ENCODE measurements at regions not wholly inside any gene's neighbourhood (a gene's known extent, or its start where the extent isn't known, plus 50 kb on each side); places are given as distances from the start of the nearest gene placed in this dataset.

DNA sequence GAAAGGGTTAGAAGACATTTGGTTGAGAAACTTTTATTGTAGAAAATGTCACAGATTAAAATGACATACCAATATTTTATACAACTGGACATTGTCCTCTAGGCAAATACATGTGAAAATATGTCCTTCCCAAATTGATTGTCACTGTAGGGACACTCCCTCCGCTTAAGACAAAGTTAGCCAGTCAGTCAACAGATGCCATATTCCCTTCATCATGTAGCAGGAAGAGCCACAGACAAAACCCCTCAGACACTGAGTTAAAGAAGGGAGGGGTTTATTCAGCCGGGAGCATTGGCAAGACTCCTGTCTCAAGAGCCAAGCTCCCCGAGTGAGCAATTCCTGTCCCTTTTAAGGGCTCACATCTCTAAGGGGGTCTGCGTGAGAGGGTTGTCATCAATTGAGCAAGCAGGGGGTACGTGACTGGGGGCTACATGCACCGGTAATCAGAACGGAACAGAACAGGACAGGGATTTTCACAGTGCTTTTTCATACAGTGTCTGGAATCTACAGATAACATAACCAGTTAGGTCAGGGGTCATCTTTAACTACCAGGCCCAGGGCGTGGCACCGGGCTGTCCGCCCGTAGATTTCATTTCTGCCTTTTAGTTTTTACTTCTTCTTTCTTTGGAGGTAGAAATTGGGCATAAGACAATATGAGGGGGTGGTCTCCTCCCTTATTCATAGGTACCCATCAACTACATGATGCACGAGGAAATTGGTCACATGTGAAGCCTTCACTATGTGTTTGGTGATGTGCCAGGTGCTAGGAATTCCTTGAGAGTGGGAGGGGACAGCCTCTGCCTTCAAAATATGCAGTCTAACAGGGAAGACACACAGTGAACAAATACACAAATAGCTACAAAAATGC lies 155.7 kb upstream of the CDYL start:
- DNase-seq (ENCODE audit: low read depth in 3 of 3, low spot score in 2 of 3) = no peak

DNA sequence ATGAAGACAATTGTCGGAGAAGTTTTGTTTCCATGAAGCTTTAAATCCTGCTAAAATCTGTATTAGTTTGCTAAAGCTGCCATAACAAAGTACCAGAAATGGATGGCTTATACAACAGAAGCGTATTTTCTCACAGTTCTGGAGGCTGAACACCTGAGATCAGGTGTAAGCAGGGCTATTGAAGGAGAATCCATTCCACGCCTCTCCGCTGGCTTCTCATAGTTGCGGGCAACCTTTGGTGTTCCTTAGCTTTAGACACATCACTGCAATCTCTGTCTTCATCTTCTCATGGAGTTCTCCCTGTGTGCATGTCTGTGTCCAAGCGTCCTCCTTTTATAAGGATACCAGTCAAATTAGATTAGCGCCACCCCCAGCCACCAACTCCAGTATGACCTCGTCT lies 159.9 kb upstream of the CDYL start:
- no peak for DNase-seq (ENCODE audit: low read depth in 3 of 3, low spot score in 2 of 3)

DNA sequence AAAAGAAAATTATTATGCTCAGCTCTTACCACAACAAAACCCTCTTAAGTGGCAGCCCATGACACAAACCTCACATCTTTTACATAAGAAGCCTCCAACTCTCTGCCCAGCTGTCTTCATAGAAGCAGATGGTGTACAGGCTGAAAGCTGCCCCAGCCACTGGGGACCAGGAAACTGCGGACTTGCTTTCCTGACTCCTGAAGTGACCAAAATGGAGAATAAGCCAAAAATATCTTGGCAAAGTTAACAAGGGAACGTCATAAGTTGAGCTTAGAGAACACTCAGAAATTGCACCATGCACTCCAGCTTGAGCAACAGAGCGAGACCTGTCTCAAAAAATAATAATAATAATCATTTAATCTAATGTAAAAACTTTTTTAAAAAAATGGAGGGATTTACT lies 160.3 kb upstream of the CDYL start:
- no peak for DNase-seq (ENCODE audit: low read depth in 3 of 3, low spot score in 2 of 3)

DNA sequence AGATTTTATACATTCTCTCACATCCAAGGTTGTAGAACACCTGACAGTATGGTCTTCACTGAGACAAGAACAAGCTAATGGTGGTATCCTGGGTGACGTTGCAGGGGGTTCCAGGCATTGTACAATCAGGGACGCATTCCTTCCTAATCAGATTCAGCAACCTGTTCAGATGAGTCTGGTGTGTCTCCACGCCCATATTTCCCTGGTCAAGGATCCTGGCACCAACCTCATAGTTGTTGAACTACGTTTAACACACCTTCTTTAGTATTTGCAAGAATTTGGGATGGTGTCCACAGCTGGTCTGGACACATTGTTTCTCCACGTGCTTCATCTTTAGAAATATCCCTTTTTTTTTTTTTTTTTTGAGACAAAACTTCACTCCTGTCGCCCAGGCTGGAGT lies 161.0 kb upstream of the CDYL start:
- DNase-seq (ENCODE audit: low read depth in 3 of 3, low spot score in 2 of 3) = no peak

DNA sequence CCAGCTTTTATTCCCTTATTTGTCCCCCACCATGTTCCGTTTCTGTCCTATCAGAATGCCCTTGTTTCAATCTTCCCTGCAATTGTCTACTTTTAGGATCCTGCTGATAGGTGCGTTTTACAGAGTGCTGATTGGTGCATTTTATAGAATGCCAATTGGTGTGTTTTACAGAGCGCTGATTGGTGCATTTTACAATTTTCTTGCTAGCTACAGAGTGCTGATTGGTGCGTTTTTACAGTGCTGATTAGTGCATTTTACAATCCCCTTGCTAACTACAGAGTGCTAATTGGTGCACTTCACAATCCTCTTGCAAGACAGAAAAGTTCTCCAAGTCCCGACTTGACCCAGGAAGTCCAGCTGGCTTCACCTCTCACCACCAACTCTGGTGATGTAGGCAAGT lies 161.6 kb upstream of the CDYL start:
- no peak for DNase-seq (ENCODE audit: low read depth in 3 of 3, low spot score in 2 of 3)

DNA sequence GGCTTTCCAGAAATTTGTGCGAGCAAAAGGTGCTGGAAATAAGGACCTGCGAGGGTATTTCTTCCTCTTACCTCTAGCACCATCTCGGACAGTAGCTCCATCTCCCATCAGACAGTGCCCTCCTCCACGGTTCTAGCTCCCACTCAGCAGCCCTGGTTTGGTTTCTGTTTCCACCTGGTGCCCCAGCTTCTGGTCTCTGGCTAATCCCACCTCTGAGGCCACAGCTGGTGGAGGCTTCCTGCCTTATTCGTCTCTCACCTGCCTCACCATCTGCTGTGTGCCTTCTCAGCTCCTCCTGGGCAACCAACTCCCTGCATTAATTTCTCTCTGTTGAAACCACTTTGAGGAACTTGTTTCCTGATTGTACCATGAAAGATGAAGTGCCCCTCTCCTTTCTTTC lies 162.4 kb upstream of the CDYL start:
- DNase-seq (ENCODE audit: low read depth in 3 of 3, low spot score in 2 of 3) = no peak

DNA sequence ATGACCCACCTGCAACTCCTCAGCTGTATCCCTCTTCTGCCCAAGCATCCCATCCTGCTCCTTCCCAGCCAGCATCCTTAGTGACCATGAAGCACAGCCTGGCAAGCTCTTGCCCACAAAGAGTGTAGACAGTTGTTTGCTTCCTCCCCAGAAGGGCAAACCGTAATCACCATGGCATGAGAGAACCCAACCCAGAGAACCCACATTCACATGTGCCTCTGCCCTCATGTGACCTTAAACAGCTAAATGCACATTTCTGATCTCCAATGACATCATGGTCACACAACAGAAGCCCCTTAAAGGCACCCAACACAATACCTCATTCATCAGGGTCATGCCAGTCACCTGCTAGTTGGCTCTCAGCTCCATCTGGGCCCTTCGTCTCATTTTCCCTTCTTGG lies 162.8 kb upstream of the CDYL start:
- DNase-seq (ENCODE audit: low read depth in 3 of 3, low spot score in 2 of 3) = no peak

DNA sequence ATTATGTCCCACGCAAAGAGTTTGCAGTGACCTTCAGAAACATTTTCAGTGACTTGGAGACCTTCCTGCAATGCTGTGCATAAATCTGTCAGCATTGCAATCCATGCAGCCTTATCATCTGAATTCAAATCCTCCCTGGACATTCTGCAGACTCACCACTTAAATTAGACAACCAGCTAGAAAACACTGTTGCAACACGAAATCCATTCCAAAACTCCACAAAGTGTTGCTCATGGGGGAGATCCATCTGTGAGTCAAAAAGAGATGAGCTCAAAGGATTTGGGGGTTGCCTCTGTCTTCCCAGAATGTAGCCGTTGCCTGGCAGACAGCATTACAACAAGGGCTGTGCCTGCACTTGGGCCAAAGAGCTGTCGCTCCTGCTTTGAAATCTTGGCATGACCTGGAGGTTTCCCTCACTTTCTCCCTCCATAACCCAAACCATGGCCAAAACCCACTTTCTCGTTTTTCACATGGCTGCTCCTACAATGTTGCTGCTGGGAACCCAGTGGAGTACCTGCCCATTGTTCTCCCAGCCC lies 163.5 kb upstream of the CDYL start:
- no peak for DNase-seq (ENCODE audit: low read depth in 3 of 3, low spot score in 2 of 3)

DNA sequence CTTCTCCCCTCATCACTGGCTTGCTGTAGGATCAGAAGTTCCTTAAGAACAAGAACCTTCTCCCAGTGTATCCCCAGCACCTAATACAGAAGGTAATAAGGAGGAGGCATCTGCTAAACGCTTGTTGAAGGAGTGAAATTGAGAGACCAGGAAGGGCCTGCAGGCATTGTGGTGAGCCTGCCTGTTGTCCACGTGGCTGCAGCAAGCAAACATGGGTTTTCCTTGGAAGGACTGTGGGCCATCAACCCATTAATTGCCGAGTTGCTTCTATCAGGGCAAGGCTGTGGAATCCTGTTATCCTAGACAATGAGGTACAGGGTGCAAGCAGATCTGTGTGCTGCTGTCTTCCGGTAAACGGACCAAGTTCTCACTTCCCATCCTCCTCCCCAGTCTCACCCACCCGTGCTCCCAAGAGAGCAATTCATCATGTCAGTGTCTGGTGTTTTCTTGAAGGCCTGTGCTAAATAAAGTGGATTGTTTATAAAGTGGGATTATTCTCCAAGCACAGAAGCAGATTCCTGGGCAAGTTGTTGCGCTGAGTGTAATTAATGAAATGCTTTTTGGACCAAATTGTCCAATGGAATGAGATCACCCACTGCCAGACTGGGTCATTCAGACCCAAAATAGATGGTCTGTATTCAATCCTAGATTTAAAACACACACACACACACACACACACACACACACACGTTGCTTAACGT lies 164.6 kb upstream of the CDYL start:
- DNase-seq (ENCODE audit: low read depth in 3 of 3, low spot score in 2 of 3) = no peak

DNA sequence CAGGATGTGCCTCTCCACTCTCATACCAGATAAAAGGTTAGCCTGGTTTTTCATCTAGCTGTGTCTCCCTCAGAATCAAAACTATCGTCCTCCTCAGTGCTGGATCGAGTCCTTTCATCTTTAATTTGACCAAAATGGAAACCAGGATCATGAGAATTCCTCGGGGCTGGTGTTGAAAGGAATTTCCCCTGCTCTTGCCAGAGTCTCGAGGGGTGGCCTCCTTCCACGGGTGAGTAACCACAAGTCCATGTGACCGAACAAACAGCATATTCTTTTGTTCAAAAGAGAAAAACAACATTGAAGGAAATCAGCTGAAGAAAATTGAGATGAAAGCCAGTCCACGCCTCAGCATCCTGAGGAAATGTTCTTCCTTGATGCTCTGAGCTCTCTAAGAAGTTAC lies 165.9 kb upstream of the CDYL start:
- DNase-seq (ENCODE audit: low read depth in 3 of 3, low spot score in 2 of 3) = no peak

DNA sequence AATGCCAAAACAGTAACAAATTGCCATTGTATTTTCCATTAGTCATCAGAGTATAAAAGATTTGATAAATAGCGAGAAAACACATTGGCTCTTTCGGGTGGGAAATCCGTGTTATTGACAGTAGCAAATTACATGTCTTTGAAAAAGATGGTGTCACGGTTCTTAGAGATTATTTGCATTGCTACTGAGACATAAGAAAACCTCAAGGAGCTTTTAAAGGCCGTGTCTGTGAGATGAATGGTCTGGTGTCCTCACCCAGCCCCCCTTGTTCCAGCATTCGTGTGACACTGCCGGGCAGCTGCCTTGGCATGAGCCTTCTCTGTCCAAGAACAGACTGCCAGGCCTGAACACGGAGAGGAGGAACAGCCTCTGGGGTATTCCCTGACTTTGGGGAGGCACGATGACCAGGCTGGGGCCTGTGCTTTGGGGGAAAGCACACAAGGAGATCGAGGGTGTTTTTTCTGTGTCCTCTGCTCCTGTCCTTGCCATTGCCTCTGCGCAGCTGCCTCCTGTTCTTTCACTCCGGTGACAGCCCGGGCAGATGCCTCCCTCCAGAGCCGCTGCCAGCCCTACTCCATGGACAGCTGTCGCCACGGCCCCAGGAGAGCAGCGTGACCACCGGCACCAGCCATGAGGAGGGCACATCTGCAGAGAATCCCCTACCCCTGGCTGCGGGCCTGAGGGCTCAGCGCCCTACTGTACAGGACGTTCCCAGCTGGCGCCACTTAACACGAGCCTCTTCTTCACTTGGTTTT lies 167.7 kb upstream of the CDYL start:
- DNase-seq (ENCODE audit: low read depth in 3 of 3, low spot score in 2 of 3) = no peak

DNA sequence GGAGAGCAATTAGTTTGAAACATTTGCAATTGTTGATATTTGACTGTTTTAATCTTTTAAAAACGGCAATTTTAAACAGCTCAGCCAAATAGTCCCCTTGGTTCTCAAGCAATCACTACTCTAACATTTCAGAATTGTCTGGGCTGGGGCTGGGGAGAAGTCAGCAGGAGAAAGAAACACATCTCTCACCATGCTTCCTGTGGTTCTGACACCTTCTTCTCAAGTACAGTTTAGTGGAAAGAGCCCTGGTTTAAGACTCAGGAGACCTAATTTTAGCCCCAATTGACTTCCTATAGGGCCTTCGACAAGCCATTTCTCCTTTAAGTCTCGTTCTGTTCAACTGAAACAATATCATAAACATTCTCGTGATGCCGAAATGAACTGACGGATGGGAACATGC lies 168.4 kb upstream of the CDYL start:
- no peak for DNase-seq (ENCODE audit: low read depth in 3 of 3, low spot score in 2 of 3)

DNA sequence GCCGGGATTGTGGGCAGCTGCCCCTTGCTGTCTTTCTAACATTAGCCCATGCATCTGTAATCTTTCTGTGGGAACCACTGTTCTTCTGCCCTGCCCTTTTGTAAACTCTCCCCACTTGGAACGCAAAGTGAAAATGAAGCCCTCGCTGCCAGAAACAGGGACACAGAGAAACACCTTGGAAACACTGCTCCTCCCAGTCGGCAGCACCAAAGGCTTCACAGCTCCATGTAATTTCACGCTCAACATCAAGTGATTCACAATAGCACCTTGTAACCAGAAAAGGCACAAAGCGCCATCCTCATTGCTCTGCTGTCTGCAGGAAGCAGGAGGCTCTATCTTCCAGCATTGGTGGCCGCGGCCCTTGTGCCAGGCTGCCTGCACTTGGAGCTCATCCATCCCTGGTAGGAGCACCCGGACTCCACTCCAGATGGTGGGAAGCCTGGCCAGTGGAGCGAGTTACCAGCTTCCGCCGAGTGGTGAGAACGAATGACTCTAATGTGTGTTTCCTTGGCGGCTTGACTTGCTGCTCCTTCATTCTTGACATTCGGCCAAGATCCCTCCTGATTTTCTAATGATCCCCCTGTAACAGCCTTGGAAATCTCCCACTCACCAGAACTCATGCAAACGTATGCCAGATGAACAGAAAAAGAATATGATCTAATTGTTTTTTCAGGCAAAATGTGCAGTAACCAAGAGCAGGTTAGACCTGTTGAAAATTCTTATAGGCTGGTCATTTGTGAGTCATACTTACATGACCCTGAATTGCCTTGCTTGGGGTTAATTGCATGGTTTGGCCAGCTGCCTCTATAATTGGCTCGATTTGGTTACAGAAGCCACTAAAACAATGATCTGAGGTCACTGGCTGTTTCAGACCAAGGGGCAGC lies 169.1 kb upstream of the CDYL start:
- no peak for DNase-seq (ENCODE audit: low read depth in 3 of 3, low spot score in 2 of 3)

DNA sequence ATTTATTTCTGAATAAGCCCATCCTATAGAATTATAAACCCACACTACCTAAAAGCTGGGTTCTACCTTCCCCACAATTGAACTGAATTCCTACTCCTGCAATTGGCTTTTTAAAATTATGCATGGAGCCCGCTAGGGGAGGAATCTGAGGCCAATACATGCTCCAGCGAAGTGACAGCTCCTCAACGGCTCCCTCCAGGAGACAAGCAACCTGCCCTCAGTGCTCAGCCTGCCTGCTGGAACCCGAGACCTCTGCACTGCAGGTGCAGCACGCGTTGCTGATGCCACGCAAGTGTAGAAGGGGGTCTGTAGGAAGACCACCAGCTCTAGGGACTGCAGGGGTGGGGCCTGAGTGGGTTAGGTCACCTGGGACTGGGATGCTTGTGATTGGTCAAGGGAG lies 170.2 kb upstream of the CDYL start:
- no peak for DNase-seq (ENCODE audit: low read depth in 3 of 3, low spot score in 2 of 3)

DNA sequence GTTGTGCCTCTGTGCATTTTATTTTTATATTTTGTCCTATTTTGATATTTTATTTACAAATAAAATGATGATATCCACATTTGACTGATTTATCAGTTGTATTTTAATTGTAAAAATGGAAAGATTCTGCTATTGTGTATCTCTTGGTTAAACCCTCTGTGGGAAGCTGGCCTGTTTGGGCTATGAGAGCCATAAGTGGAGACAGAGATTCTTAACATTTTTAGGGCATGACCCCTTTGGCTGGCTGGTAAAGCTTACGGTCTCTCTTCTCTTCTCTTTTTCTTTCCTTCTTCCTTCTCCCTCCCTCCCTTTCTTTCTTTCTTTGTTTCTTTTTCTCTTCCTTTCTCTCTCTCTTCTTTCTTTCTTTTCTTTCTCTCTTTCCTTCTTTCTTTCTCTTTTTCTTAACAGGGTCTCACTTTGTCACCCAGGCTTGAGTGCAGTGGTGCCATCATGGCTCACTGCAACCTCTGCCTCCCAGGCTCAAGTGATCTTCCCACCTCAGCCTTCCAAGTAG lies 172.3 kb upstream of the CDYL start:
- DNase-seq (ENCODE audit: low read depth in 3 of 3, low spot score in 2 of 3) = no peak

DNA sequence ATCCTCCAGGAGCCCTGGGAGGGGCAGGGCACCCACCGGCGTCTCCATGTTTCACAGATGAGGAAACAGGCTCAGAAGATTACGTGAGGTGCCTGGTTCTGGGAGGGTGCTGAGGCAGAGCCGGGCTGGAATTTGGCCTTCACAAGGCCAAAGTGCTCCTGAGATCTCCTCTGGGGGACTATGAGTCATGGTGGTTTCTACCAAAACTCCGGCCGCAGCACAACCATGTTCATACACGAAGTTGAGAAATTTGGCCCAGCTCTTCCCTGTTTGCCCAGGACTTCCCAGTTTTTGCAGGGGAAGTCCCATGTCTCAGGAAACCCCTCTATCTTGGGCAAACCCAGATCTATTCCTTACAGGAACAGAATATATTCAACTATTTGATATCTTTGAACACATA lies 172.9 kb upstream of the CDYL start:
- no peak for DNase-seq (ENCODE audit: low read depth in 3 of 3, low spot score in 2 of 3)

DNA sequence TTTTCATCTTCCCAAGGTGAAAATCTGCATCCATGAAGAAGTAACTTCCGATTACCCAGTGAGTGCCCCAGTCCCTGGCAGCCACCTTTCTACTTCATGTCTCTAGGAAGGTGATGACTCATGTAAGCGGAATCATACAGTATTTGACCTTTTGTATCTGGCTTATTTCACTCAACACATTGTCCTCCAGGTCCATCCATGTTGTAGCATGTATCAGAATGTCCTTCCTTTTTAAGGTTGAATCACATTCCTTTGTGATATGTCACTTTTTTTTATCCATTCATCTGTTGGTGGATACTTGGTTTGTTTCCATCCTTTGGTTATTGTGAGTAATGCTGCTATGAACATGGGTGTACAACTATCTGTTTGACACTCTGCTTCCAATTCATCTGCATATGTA lies 176.3 kb upstream of the CDYL start:
- no peak for DNase-seq (ENCODE audit: low read depth in 3 of 3, low spot score in 2 of 3)

DNA sequence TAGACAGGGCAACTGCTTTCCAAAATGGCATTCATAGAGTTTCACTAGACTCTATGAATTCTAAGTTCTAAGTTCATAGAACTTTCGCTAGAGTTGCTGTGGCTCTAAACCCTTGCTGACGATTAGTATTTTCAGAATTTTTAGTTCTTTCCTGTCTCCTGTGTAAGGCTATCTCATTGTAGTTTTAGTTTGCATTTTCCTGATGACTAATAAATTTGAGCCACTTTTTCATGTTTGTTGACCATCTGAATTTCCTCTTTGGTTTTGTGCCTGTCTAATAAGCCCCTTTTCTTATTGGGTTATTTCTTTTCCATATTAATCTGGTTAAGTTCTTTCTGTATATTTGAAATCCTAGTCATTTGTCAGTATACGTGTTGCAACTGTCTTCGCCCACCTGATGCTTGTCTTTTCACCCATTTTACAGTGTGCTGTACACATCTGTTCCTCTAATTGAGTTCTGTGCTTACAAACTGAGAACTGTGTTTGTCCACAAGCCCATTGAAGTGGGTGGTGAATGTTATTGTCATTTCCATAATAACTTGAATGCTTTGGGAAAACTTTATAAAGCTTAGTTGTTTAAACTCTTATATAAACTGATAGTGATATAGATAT lies 177.7 kb upstream of the CDYL start:
- DNase-seq (ENCODE audit: low read depth in 3 of 3, low spot score in 2 of 3) = no peak

DNA sequence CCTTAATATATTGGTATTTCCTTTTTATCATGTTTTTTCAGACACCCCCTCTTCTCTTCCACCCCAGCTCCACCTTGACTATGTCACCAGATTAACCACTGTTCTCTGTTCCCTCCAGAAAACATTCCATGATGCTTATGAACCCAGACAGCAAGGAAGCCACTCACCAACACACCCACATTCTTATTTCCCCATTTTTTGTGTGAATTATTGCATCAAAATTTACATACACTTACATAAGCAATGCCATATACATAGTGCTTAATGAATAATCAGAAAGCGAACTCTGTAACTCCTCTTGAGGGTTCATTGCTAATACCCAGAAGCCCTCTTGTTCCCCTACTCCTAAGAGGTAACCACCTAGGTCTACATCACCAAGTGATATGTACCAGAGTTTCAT lies 182.3 kb upstream of the CDYL start:
- DNase-seq (ENCODE audit: low read depth in 3 of 3, low spot score in 2 of 3) = no peak

DNA sequence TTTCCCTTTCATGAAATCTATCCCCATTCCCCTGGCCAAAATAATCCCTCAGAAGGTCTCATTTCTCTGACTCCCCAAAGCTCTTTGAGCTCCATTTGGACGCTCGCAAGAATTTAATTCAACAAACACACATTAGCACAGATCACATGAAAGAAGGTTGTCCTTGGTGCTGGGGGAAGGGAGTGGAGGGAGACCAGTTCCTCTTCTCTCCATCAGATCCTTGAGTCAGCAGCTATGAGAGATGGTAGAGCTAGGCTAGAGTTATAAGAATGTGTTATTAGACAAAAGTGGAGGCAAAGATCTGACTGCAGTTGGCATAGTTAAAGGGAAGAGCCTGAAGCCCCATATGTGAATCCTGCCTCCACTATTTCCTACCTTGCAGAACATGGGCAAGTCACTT lies 184.2 kb upstream of the CDYL start:
- no peak for DNase-seq (ENCODE audit: low read depth in 3 of 3, low spot score in 2 of 3)

Measured in right renal cortex interstitium (tissue), 3 donors.